ENCODE measurements at regions not wholly inside any gene's neighbourhood (a gene's known extent, or its start where the extent isn't known, plus 50 kb on each side); places are given as distances from the start of the nearest gene placed in this dataset.

GRCh38 chr13:44063881-44064280 lies 184.2 kb downstream of the LACC1 start:
- TF ChIP-seq CTCF (IDR thresholded peaks at IDR 0.05; ENCODE audit: low read depth, low read length) = no peak
- Histone ChIP-seq H3K27ac (no peak overlapping the region), H3K36me3 (no peaks in the 10 kb centered on the region), H3K4me1 (ENCODE audit: low read depth) (peaks cover 7% of the 10 kb centered on the region), H3K9me3 (ENCODE audit: low read depth) (no peaks in the 10 kb centered on the region), H3K4me3 (no peak overlapping the region), H3K27me3 (no peaks in the 10 kb centered on the region)
- DNase-seq (ENCODE audit: low read depth in 1 of 2, low spot score in 1 of 2) = no peak

- H3K27ac ChIP-seq = no peak overlapping the region
- TF ChIP-seq CTCF (IDR thresholded peaks at IDR 0.05; ENCODE audit: low read depth, low read length) = no peak
- H3K27me3 ChIP-seq = no peaks in the 10 kb centered on the region
- no peaks in the 10 kb centered on the region for H3K36me3 ChIP-seq
- no peak overlapping the region for H3K4me3 ChIP-seq
- DNase-seq (ENCODE audit: low read depth in 1 of 2, low spot score in 1 of 2) = no peak
- H3K9me3 ChIP-seq (ENCODE audit: low read depth) = no peaks in the 10 kb centered on the region
- H3K4me1 ChIP-seq (ENCODE audit: low read depth) = peaks cover 7% of the 10 kb centered on the region
Measured at GRCh38 chr13:44064357-44064756, 184.7 kb downstream of the LACC1 start.

- peak in 1 of 2 donors; percentile 56 for DNase-seq (ENCODE audit: low read depth in 1 of 2, low spot score in 1 of 2)
- H3K36me3 ChIP-seq = no peaks in the 10 kb centered on the region
- H3K27me3 ChIP-seq = no peaks in the 10 kb centered on the region
- no peak for TF ChIP-seq CTCF (IDR thresholded peaks at IDR 0.05; ENCODE audit: low read depth, low read length)
- no peaks in the 10 kb centered on the region for H3K9me3 ChIP-seq (ENCODE audit: low read depth)
- H3K27ac ChIP-seq = no peak overlapping the region
- H3K4me1 ChIP-seq (ENCODE audit: low read depth) = peaks cover 5% of the 10 kb centered on the region
- no peak overlapping the region for H3K4me3 ChIP-seq
Measured at GRCh38 chr13:44068169-44068568, 188.5 kb downstream of the LACC1 start.

- Histone ChIP-seq H3K4me3 (no peak overlapping the region), H3K9me3 (ENCODE audit: low read depth) (no peaks in the 10 kb centered on the region), H3K27ac (no peak overlapping the region), H3K36me3 (no peaks in the 10 kb centered on the region), H3K4me1 (ENCODE audit: low read depth) (peaks cover 5% of the 10 kb centered on the region), H3K27me3 (no peaks in the 10 kb centered on the region)
- DNase-seq (ENCODE audit: low read depth in 1 of 2, low spot score in 1 of 2) = peak in 1 of 2 donors; percentile 50
- no peak for TF ChIP-seq CTCF (IDR thresholded peaks at IDR 0.05; ENCODE audit: low read depth, low read length)
Measured at GRCh38 chr13:44068737-44069136, 189.0 kb downstream of the LACC1 start.

GRCh38 chr13:44072536-44072935 lies 192.8 kb downstream of the LACC1 start:
- no peak for DNase-seq (ENCODE audit: low read depth in 1 of 2, low spot score in 1 of 2)
- H3K36me3 ChIP-seq = no peaks in the 10 kb centered on the region
- TF ChIP-seq CTCF (IDR thresholded peaks at IDR 0.05; ENCODE audit: low read depth, low read length) = no peak
- H3K4me1 ChIP-seq (ENCODE audit: low read depth) = peaks cover 5% of the 10 kb centered on the region
- H3K27me3 ChIP-seq = no peaks in the 10 kb centered on the region
- no peak overlapping the region for H3K27ac ChIP-seq
- H3K9me3 ChIP-seq (ENCODE audit: low read depth) = no peaks in the 10 kb centered on the region
- H3K4me3 ChIP-seq = no peak overlapping the region

- Histone ChIP-seq H3K27me3 (no peaks in the 10 kb centered on the region), H3K36me3 (no peaks in the 10 kb centered on the region), H3K4me3 (no peak overlapping the region), H3K27ac (no peak overlapping the region), H3K4me1 (ENCODE audit: low read depth) (peaks cover 10% of the 10 kb centered on the region), H3K9me3 (ENCODE audit: low read depth) (no peaks in the 10 kb centered on the region)
- DNase-seq (ENCODE audit: low read depth in 1 of 2, low spot score in 1 of 2) = no peak
- TF ChIP-seq CTCF (IDR thresholded peaks at IDR 0.05; ENCODE audit: low read depth, low read length) = no peak
Measured at GRCh38 chr13:44074611-44075010, 194.9 kb downstream of the LACC1 start.
